B cell (primary cell): ENCODE measurements at regions not wholly inside any gene's neighbourhood (a gene's known extent, or its start where the extent isn't known, plus 50 kb on each side); places are given as distances from the start of the nearest gene placed in this dataset.

Source experiments
- ATAC-seq: fragments of 200-7000 bp; cut with Tn5 transposase; one replicate; pipeline ENCODE4 v1.10.0; 2021; ENCODE audit warnings: low read depth, mild to moderate bottlenecking, moderate number of reproducible peaks, moderate library complexity
- CTCF ChIA-PET: fragments of 350-600 bp; sonication (Branson Sonifier 250); formaldehyde crosslinking; loops from one replicate; lab custom pipeline; 2021; ENCODE audit warnings: antibody characterized with exemption, inconsistent platforms; lab: Charles Lee
- POLR2A ChIA-PET: fragments of 350-600 bp; sonication (Branson Sonifier 250); formaldehyde crosslinking; loops from one replicate; lab custom pipeline; 2021; ENCODE audit warnings: antibody characterized with exemption; lab: Charles Lee
- DNase-seq: peaks from one replicate; pipeline ENCODE4 v3.0.0; 2013
- H2AFZ ChIP-seq: 2 replicates; pipeline ENCODE4 v1.6.1; 2012; ENCODE audit warnings: mild to moderate bottlenecking, low read depth, low read length; ENCODE audit not compliant: insufficient read depth, poor library complexity, severe bottlenecking
- H3K27ac ChIP-seq, 2 donors: 1 replicate in 1 of 2; 2 replicates in 1 of 2; pipeline ENCODE4 v1.5.1; 2012 to 2013; ENCODE audit warnings: low read length in 2 of 2, mild to moderate bottlenecking in 2 of 2, moderate library complexity in 1 of 2
- H3K27me3 ChIP-seq, 4 experiments: fragments of 200-600 bp in 1 of 4; sonication (generic) in 1 of 4; replicated peaks in 1 of 4; 1 replicate in 2 of 4; 2 replicates in 2 of 4; pipeline versions ENCODE4 v1.6.1 to v1.7.0; 2013 to 2016; ENCODE audit warnings: low read length in 3 of 4, mild to moderate bottlenecking in 2 of 4, mixed read lengths in 1 of 4, moderate library complexity in 1 of 4; ENCODE audit not compliant: insufficient read depth in 4 of 4, control insufficient read depth in 3 of 4; ENCODE audit errors: control extremely low read depth in 1 of 4
- H3K36me3 ChIP-seq, 2 experiments: replicated peaks in 1 of 2; 1 replicate in 1 of 2; 2 replicates in 1 of 2; pipeline versions ENCODE4 v1.6.1 to v1.7.1; 2013; ENCODE audit warnings: low read length in 1 of 2; ENCODE audit not compliant: insufficient read depth in 2 of 2, control insufficient read depth in 1 of 2; ENCODE audit errors: control extremely low read depth in 1 of 2, extremely low read depth in 1 of 2
- H3K4me1 ChIP-seq, 2 donors: fragments of 200-600 bp in 1 of 2; sonication (generic) in 1 of 2; 1 replicate in 1 of 2; 2 replicates in 1 of 2; pipeline versions ENCODE4 v1.5.1 to v1.6.1; 2013 to 2017; ENCODE audit warnings: low read length in 2 of 2; ENCODE audit not compliant: control insufficient read depth in 2 of 2, insufficient read depth in 2 of 2
- H3K4me2 ChIP-seq: replicated peaks from 2 replicates; pipeline ENCODE3; 2012; ENCODE audit warnings: mild to moderate bottlenecking, low read depth, low read length; ENCODE audit not compliant: poor library complexity, severe bottlenecking
- H3K4me3 ChIP-seq, 5 experiments: fragments of 200-600 bp in 1 of 5; sonication (generic) in 1 of 5; 1 replicate in 3 of 5; 2 replicates in 2 of 5; pipeline versions ENCODE4 v1.5.1 to v1.7.0; 2011 to 2016; ENCODE audit warnings: low read length in 4 of 5, mild to moderate bottlenecking in 4 of 5, low read depth in 2 of 5, control low read depth in 1 of 5, moderate library complexity in 1 of 5; ENCODE audit not compliant: insufficient read depth in 1 of 5; ENCODE audit errors: control extremely low read depth in 1 of 5, extremely low read depth in 1 of 5
- H3K79me2 ChIP-seq: fragments of 200-600 bp; sonication (generic); one replicate; pipeline ENCODE4 v1.6.0; 2016; ENCODE audit warnings: low read length; ENCODE audit not compliant: control insufficient read depth, insufficient read depth
- H3K9ac ChIP-seq: fragments of 200-600 bp; sonication (generic); 2 replicates; pipeline ENCODE4 v1.6.1; 2017; ENCODE audit warnings: mild to moderate bottlenecking, low read length, moderate library complexity
- H3K9me3 ChIP-seq, 3 donors: one replicate each; pipeline versions ENCODE4 v1.6.1 to v1.7.1; 2013; ENCODE audit warnings: low read length in 2 of 3; ENCODE audit not compliant: control insufficient read depth in 2 of 3, insufficient read depth in 1 of 3; ENCODE audit errors: control extremely low read depth in 1 of 3
- H4K20me1 ChIP-seq: 2 replicates; pipeline ENCODE4 v1.6.0; 2012; ENCODE audit warnings: mild to moderate bottlenecking, low read length; ENCODE audit not compliant: insufficient read depth, control insufficient read depth, poor library complexity, severe bottlenecking
- H3K27ac Mint-ChIP-seq: one replicate; pipeline ENCODE4 v1.8.0; 2021; ENCODE audit warnings: mixed read lengths
- H3K27me3 Mint-ChIP-seq: one replicate; pipeline ENCODE4 v1.8.0; 2021; ENCODE audit warnings: mixed read lengths
- H3K4me1 Mint-ChIP-seq: one replicate; pipeline ENCODE4 v1.8.0; 2021; ENCODE audit warnings: mixed read lengths
- H3K4me3 Mint-ChIP-seq: one replicate; pipeline ENCODE4 v1.8.0; 2021; ENCODE audit warnings: mixed read lengths
- H3K9me3 Mint-ChIP-seq: one replicate; pipeline ENCODE4 v1.8.0; 2022; ENCODE audit warnings: mixed read lengths; ENCODE audit not compliant: insufficient read depth
- CTCF ChIP-seq: fragments of 200-600 bp; IDR thresholded peaks from one replicate; pipeline ENCODE4 v1.8.0; 2022; ENCODE audit warnings: antibody characterized with exemption, mild to moderate bottlenecking
- EZH2 ChIP-seq: IDR thresholded peaks from 2 replicates; pipeline ENCODE4 v1.6.1; 2012; ENCODE audit warnings: borderline replicate concordance, low read depth, mild to moderate bottlenecking, moderate library complexity, low read length; ENCODE audit not compliant: insufficient read depth, poor library complexity, severe bottlenecking
- WGBS: methylation state at CpG from one replicate; pipeline ENCODE4 v1.1.5; 2013; ENCODE audit warnings: missing lambda C conversion rate; ENCODE audit not compliant: insufficient coverage; 5-methylcytosine and 5-hydroxymethylcytosine counted together
- intact Hi-C: fragments of 100-400 bp; cut with micrococcal nuclease; formaldehyde crosslinking; loops from one replicate; pipeline ENCODE4 v1.10.0; 2022

- intact Hi-C loops: no loop called here
- H4K20me1 ChIP-seq: no peaks in the 10 kb centered on the region
- no peak overlapping the region for H2AFZ ChIP-seq
- H3K4me2 ChIP-seq: no peak overlapping the region
- no peak overlapping the region for H3K9ac ChIP-seq
- POLR2A ChIA-PET: no interaction called here
- no peaks in the 10 kb centered on the region for H3K9me3 ChIP-seq
- Mint-ChIP-seq H3K4me3 (no peak overlapping the region), H3K27ac (no peak overlapping the region), H3K9me3 (no peaks in the 10 kb centered on the region), H3K27me3 (no peaks in the 10 kb centered on the region), H3K4me1 (no peaks in the 10 kb centered on the region)
- H3K4me1 ChIP-seq: no peaks in the 10 kb centered on the region
- CTCF ChIA-PET: no interaction called here
- H3K79me2 ChIP-seq: no peaks in the 10 kb centered on the region
- H3K27me3 ChIP-seq: no peaks in the 10 kb centered on the region
- DNase-seq: no peak
- no peak for TF ChIP-seq CTCF
- no peak for TF ChIP-seq EZH2
- no peak overlapping the region for H3K27ac ChIP-seq
- H3K4me3 ChIP-seq: no peak overlapping the region
- no peaks in the 10 kb centered on the region for H3K36me3 ChIP-seq
- ATAC-seq: no peak
- WGBS: 86% methylated on average over 9 of the region's 11 CpGs
Measured at GRCh38 chr2:128394007-128394730, 75.5 kb upstream of the HS6ST1 start.

GRCh38 chr2:128395196-128395595, 76.5 kb upstream of the HS6ST1 start:
- CTCF ChIA-PET: interaction anchor here (0.7 kb wide), 1 partner anchor 10 kb away, joined by 4 read pairs; no protein-coding TSS in a partner anchor
- H3K27me3 Mint-ChIP-seq: no peaks in the 10 kb centered on the region

More at GRCh38 chr2:128395196-128395595, 76.5 kb upstream of the HS6ST1 start:
- Histone ChIP-seq H4K20me1 (no peaks in the 10 kb centered on the region), H3K79me2 (no peaks in the 10 kb centered on the region), H3K4me1 (no peaks in the 10 kb centered on the region), H2AFZ (no peak overlapping the region), H3K9ac (no peak overlapping the region), H3K27ac (no peak overlapping the region), H3K9me3 (no peaks in the 10 kb centered on the region), H3K4me3 (no peak overlapping the region), H3K27me3 (no peaks in the 10 kb centered on the region), H3K4me2 (no peak overlapping the region), H3K36me3 (no peaks in the 10 kb centered on the region)
- DNase-seq: no peak
- no peak overlapping the region for H3K4me3 Mint-ChIP-seq
- ATAC-seq: no peak
- no peaks in the 10 kb centered on the region for H3K9me3 Mint-ChIP-seq
- POLR2A ChIA-PET: no interaction called here
- WGBS: 53% methylated on average over 3 of the region's 10 CpGs
- H3K4me1 Mint-ChIP-seq: no peaks in the 10 kb centered on the region
- intact Hi-C loops: no loop called here
- no peak overlapping the region for H3K27ac Mint-ChIP-seq
- TF ChIP-seq EZH2 (no peak), CTCF (no peak)
